T-cell (primary cell): ENCODE measurements at regions not wholly inside any gene's neighbourhood (a gene's known extent, or its start where the extent isn't known, plus 50 kb on each side); places are given as distances from the start of the nearest gene placed in this dataset.

Experiments used
- ATAC-seq, 4 experiments: fragments of 200-7000 bp in 3 of 4; fragments of 150-1000 bp in 1 of 4; cut with Tn5 transposase; replicated peaks in 1 of 4; 1 replicate in 3 of 4; 2 replicates in 1 of 4; pipeline ENCODE4 v1.10.0; 2021; ENCODE audit warnings: moderate library complexity in 3 of 4, mild to moderate bottlenecking in 2 of 4, moderate number of reproducible peaks in 1 of 4
- CTCF ChIA-PET, 2 donors: fragments of 300-600 bp; sonication (Branson Sonifier 250); formaldehyde crosslinking; loops; one replicate each; lab custom pipeline; 2022; ENCODE audit warnings: antibody characterized with exemption in 2 of 2; lab: Charles Lee
- POLR2A ChIA-PET, 2 donors: fragments of 300-600 bp; sonication (Branson Sonifier 250); formaldehyde crosslinking; loops; one replicate each; lab custom pipeline; 2022; ENCODE audit warnings: antibody characterized with exemption in 2 of 2; lab: Charles Lee
- DNase-seq, 35 experiments: peaks; one replicate each; pipeline versions ENCODE4 v3.0.0 to v3.0.0-alpha.2; 2013 to 2023
- H3K27ac ChIP-seq: one replicate; pipeline ENCODE4 v1.5.1; 2013; ENCODE audit warnings: low read length
- H3K27me3 ChIP-seq, 2 experiments: replicated peaks in 1 of 2; 1 replicate in 1 of 2; 2 replicates in 1 of 2; pipeline versions ENCODE4 v1.6.1 to v1.7.0; 2013; ENCODE audit warnings: low read length in 1 of 2, mixed read lengths in 1 of 2; ENCODE audit not compliant: control insufficient read depth in 2 of 2, insufficient read depth in 2 of 2; ENCODE audit errors: extremely low read depth in 1 of 2
- H3K36me3 ChIP-seq, 2 donors: 1 replicate in 1 of 2; 2 replicates in 1 of 2; pipeline versions ENCODE4 v1.6.1 to v1.7.0; 2013; ENCODE audit warnings: low read length in 1 of 2; ENCODE audit not compliant: control insufficient read depth in 2 of 2, insufficient read depth in 1 of 2; ENCODE audit errors: extremely low read depth in 1 of 2
- H3K4me1 ChIP-seq, 2 experiments: 1 replicate in 1 of 2; 2 replicates in 1 of 2; pipeline versions ENCODE4 v1.6.1 to v1.7.0; 2013; ENCODE audit warnings: low read length in 2 of 2, mixed read lengths in 1 of 2; ENCODE audit not compliant: insufficient read depth in 2 of 2, control insufficient read depth in 1 of 2; ENCODE audit errors: extremely low read depth in 1 of 2
- H3K4me3 ChIP-seq, 2 donors: 1 replicate in 1 of 2; 2 replicates in 1 of 2; pipeline versions ENCODE4 v1.5.1 to v1.7.0; 2013; ENCODE audit warnings: mild to moderate bottlenecking in 2 of 2, low read length in 1 of 2, moderate library complexity in 1 of 2; ENCODE audit not compliant: control insufficient read depth in 1 of 2; ENCODE audit errors: extremely low read depth in 1 of 2
- H3K9me3 ChIP-seq: 2 replicates; pipeline ENCODE4 v1.7.0; 2013
- H3K27ac Mint-ChIP-seq, 2 donors: one replicate each; pipeline ENCODE4 v1.8.0; 2020 to 2021; ENCODE audit warnings: mild to moderate bottlenecking in 2 of 2, mixed read lengths in 2 of 2
- H3K27me3 Mint-ChIP-seq, 2 donors: one replicate each; pipeline ENCODE4 v1.8.0; 2021 to 2022; ENCODE audit warnings: mixed read lengths in 2 of 2
- H3K36me3 Mint-ChIP-seq: one replicate; pipeline ENCODE4 v1.8.0; 2021; ENCODE audit warnings: mixed read lengths
- H3K4me1 Mint-ChIP-seq, 3 donors: one replicate each; pipeline ENCODE4 v1.8.0; 2020 to 2022; ENCODE audit warnings: mixed read lengths in 3 of 3, mild to moderate bottlenecking in 1 of 3
- H3K4me3 Mint-ChIP-seq, 3 donors: one replicate each; pipeline ENCODE4 v1.8.0; 2020 to 2022; ENCODE audit warnings: mild to moderate bottlenecking in 3 of 3, mixed read lengths in 3 of 3, moderate library complexity in 3 of 3
- H3K9me3 Mint-ChIP-seq, 3 donors: one replicate each; pipeline ENCODE4 v1.8.0; 2020 to 2022; ENCODE audit warnings: mixed read lengths in 3 of 3
- WGBS: methylation state at CpG from one replicate; pipeline ENCODE4 v1.1.5; 2013; ENCODE audit warnings: missing lambda C conversion rate; ENCODE audit not compliant: insufficient coverage; 5-methylcytosine and 5-hydroxymethylcytosine counted together

- H3K27ac Mint-ChIP-seq = no peak overlapping the region
- H3K27ac ChIP-seq = no peak overlapping the region
- H3K27me3 Mint-ChIP-seq = peaks cover 0 to 3% of the 10 kb centered on the region in 2 donors
- peaks cover 0 to 2% (median 0%) of the 10 kb centered on the region in 3 donors for H3K4me1 Mint-ChIP-seq
- H3K4me1 ChIP-seq = no peaks in the 10 kb centered on the region
- WGBS = 70% methylated on average over 2 of the region's 4 CpGs
- no peaks in the 10 kb centered on the region for H3K27me3 ChIP-seq
- POLR2A ChIA-PET = no interaction called here
- CTCF ChIA-PET = no interaction called here
- H3K36me3 Mint-ChIP-seq = no peaks in the 10 kb centered on the region
- no peak for ATAC-seq
- H3K9me3 Mint-ChIP-seq = peaks cover 0 to 3% (median 0%) of the 10 kb centered on the region in 3 donors
- no peaks in the 10 kb centered on the region for H3K9me3 ChIP-seq
- no peak overlapping the region for H3K4me3 ChIP-seq
- H3K4me3 Mint-ChIP-seq = no peak overlapping the region
- no peak for DNase-seq
- no peaks in the 10 kb centered on the region for H3K36me3 ChIP-seq
Measured at GRCh38 chrX:148192547-148192946, 211.4 kb downstream of the FMR1NB start.

- no peaks in the 10 kb centered on the region for H3K36me3 ChIP-seq
- no peak for DNase-seq
- H3K9me3 ChIP-seq = no peaks in the 10 kb centered on the region
- H3K4me1 Mint-ChIP-seq = peaks cover 0 to 2% (median 0%) of the 10 kb centered on the region in 3 donors
- H3K27me3 Mint-ChIP-seq = peaks cover 0 to 3% of the 10 kb centered on the region in 2 donors
- no peak overlapping the region for H3K27ac Mint-ChIP-seq
- H3K27ac ChIP-seq = no peak overlapping the region
- H3K36me3 Mint-ChIP-seq = no peaks in the 10 kb centered on the region
- CTCF ChIA-PET = no interaction called here
- H3K4me3 Mint-ChIP-seq = no peak overlapping the region
- no peaks in the 10 kb centered on the region for H3K4me1 ChIP-seq
- H3K4me3 ChIP-seq = no peak overlapping the region
- POLR2A ChIA-PET = no interaction called here
- H3K27me3 ChIP-seq = no peaks in the 10 kb centered on the region
- no peak for ATAC-seq
- H3K9me3 Mint-ChIP-seq = no peaks in the 10 kb centered on the region
Measured at GRCh38 chrX:148193759-148194158, 212.6 kb downstream of the FMR1NB start.

- Mint-ChIP-seq H3K36me3 (no peaks in the 10 kb centered on the region), H3K27ac (no peak overlapping the region), H3K4me1 (peaks cover 0 to 8% (median 5%) of the 10 kb centered on the region in 3 donors), H3K4me3 (no peak overlapping the region), H3K27me3 (peaks cover 0 to 13% of the 10 kb centered on the region in 2 donors), H3K9me3 (peaks cover 0 to 10% (median 3%) of the 10 kb centered on the region in 3 donors)
- no peaks in the 10 kb centered on the region for H3K4me1 ChIP-seq
- no peak overlapping the region for H3K27ac ChIP-seq
- H3K27me3 ChIP-seq = no peaks in the 10 kb centered on the region
- CTCF ChIA-PET = no interaction called here
- no peaks in the 10 kb centered on the region for H3K9me3 ChIP-seq
- no CpG with 5 or more reads among the region's 3 CpGs for WGBS
- DNase-seq (no peak), ATAC-seq (no peak)
- H3K36me3 ChIP-seq = no peaks in the 10 kb centered on the region
- no peak overlapping the region for H3K4me3 ChIP-seq
- POLR2A ChIA-PET = no interaction called here
Measured at GRCh38 chrX:148203531-148203930, 222.4 kb downstream of the FMR1NB start.

GRCh38 chrX:148204195-148204594, 223.1 kb downstream of the FMR1NB start:
- ChIA-PET CTCF (no interaction called here), POLR2A (no interaction called here)
- Mint-ChIP-seq H3K27me3 (peaks cover 0 to 13% of the 10 kb centered on the region in 2 donors), H3K4me1 (peaks cover 0 to 8% (median 5%) of the 10 kb centered on the region in 3 donors), H3K36me3 (no peaks in the 10 kb centered on the region), H3K27ac (no peak overlapping the region), H3K4me3 (no peak overlapping the region), H3K9me3 (peaks cover 0 to 10% (median 3%) of the 10 kb centered on the region in 3 donors)
- Histone ChIP-seq H3K27me3 (no peaks in the 10 kb centered on the region), H3K27ac (no peak overlapping the region), H3K4me1 (no peaks in the 10 kb centered on the region), H3K9me3 (no peaks in the 10 kb centered on the region), H3K4me3 (no peak overlapping the region), H3K36me3 (no peaks in the 10 kb centered on the region)
- DNase-seq (no peak), ATAC-seq (no peak)
- whole genome bisulfite sequencing = no CpG with 5 or more reads among the region's 1 CpG

GRCh38 chrX:148214786-148215185, 233.6 kb downstream of the FMR1NB start:
- ChIA-PET CTCF (no interaction called here), POLR2A (interaction anchor here in 1 of 2 donors (0.6 kb wide), 1 partner anchor 18 kb away, joined by 3 read pairs; no protein-coding TSS in a partner anchor)
- DNase-seq = no peak
- Histone ChIP-seq H3K4me1 (no peaks in the 10 kb centered on the region), H3K36me3 (no peaks in the 10 kb centered on the region), H3K27me3 (no peaks in the 10 kb centered on the region), H3K9me3 (no peaks in the 10 kb centered on the region), H3K27ac (no peak overlapping the region), H3K4me3 (no peak overlapping the region)
- Mint-ChIP-seq H3K4me3 (no peak overlapping the region), H3K27ac (no peak overlapping the region), H3K27me3 (no peaks in the 10 kb centered on the region), H3K36me3 (no peaks in the 10 kb centered on the region), H3K9me3 (no peaks in the 10 kb centered on the region), H3K4me1 (no peaks in the 10 kb centered on the region)
- no peak for ATAC-seq
- WGBS = no CpG with 5 or more reads among the region's 1 CpG

- Mint-ChIP-seq H3K27me3 (no peaks in the 10 kb centered on the region), H3K9me3 (no peaks in the 10 kb centered on the region), H3K4me1 (no peaks in the 10 kb centered on the region), H3K4me3 (no peak overlapping the region), H3K36me3 (no peaks in the 10 kb centered on the region), H3K27ac (no peak overlapping the region)
- H3K4me1 ChIP-seq = no peaks in the 10 kb centered on the region
- no peaks in the 10 kb centered on the region for H3K36me3 ChIP-seq
- H3K4me3 ChIP-seq = no peak overlapping the region
- CTCF ChIA-PET = no interaction called here
- no peak for DNase-seq
- no peak overlapping the region for H3K27ac ChIP-seq
- WGBS = no CpG with 5 or more reads among the region's 3 CpGs
- POLR2A ChIA-PET = interaction anchor here in 1 of 2 donors (0.6 kb wide), 1 partner anchor 158 kb away, joined by 3 read pairs; no protein-coding TSS in a partner anchor
- no peaks in the 10 kb centered on the region for H3K9me3 ChIP-seq
- no peaks in the 10 kb centered on the region for H3K27me3 ChIP-seq
- ATAC-seq = no peak
Measured at GRCh38 chrX:148215726-148216125, 234.6 kb downstream of the FMR1NB start.

GRCh38 chrX:148223361-148223760, 242.2 kb downstream of the FMR1NB start:
- Histone ChIP-seq H3K36me3 (no peaks in the 10 kb centered on the region), H3K4me1 (no peaks in the 10 kb centered on the region), H3K4me3 (no peak overlapping the region), H3K27me3 (no peaks in the 10 kb centered on the region), H3K9me3 (no peaks in the 10 kb centered on the region), H3K27ac (no peak overlapping the region)
- Mint-ChIP-seq H3K27me3 (peaks cover 0 to 23% of the 10 kb centered on the region in 2 donors), H3K27ac (no peak overlapping the region), H3K4me3 (no peak overlapping the region), H3K36me3 (no peaks in the 10 kb centered on the region), H3K9me3 (no peaks in the 10 kb centered on the region), H3K4me1 (peaks cover 0 to 4% (median 0%) of the 10 kb centered on the region in 3 donors)
- DNase-seq = no peak
- WGBS = no CpG with 5 or more reads among the region's 2 CpGs
- CTCF ChIA-PET = no interaction called here
- POLR2A ChIA-PET = no interaction called here
- ATAC-seq = no peak
